ENCODE measurements at regions not wholly inside any gene's neighbourhood (a gene's known extent, or its start where the extent isn't known, plus 50 kb on each side); places are given as distances from the start of the nearest gene placed in this dataset.

DNA sequence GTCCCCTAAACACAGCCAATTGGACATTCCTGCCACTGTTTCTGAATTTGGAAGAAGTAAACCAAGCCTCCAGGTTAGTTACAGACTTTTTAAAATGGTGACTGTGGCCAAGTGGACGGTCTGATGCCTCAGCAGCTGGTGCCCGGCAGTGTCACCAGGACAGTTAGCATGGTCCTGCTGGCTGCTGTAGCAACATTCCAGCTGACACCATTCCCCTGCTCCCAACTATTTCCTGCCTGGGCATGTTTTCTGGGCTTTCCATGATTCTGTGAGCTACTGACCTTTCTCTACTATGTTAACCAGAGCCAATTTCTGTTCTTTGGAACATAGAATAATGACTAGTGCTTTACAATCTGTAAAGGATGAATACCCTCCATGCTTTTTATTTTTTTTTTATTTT lies 95.0 kb downstream of the TLR5 start:
- no peak for DNase-seq

DNA sequence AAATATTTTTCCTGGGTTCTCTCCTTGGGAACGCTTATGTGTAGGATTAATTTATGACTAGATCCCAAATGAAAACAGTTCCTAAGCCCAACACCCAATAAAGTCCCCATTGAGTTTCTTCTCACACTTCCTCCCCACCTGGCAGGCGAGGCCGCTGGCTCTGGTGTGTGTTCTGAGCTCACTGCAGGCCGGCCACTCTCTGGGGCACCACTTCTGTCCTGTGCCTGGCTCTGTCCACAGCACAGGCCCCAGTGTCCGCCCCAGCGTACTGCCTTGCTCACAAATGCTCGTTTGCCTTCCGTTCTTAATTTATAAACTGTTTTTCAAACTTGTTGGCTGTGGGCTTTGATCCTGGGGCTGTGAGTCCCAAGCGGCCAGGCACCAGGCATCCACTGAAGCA lies 90.6 kb downstream of the TLR5 start:
- DNase-seq, result no peak

DNA sequence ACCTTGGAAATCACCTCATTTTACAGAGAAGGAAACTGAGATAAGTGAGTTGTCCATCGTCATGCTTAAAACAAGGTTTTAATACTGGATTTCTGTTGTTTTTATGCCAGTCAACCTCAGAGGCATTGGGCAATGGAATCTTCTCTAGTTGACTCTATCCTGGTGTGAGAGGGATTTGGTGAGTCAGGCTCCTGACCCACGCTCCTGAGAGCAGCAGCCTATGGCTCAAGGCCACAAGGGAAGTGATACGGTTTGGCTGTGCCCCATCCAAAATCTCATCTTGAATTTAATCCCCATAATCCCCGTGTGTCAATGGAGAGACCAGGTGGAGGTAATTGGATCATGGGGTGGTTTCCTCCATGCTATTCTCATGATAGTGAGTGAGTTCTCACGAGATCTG lies 90.1 kb downstream of the TLR5 start:
- no peak for DNase-seq

DNA sequence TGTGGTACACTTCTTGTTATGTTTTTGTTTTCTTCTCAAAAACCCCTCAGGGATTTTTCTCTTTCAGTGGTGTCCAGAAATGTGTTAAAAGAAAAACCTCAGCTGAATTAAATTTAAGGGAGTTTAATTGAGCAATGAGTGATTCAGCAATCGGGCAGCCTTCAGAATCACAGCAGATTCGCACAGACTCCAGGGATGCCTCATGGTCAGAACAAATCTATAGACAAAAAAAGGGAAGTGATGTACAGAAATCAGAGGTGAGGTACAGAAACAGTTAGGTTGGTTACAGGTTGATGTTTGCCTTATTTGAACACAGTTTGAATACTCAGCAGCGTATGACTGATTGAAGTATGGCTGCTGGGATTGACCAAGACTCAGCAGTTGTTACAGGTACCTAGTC lies 86.2 kb downstream of the TLR5 start:
- DNase-seq, result no peak

DNA sequence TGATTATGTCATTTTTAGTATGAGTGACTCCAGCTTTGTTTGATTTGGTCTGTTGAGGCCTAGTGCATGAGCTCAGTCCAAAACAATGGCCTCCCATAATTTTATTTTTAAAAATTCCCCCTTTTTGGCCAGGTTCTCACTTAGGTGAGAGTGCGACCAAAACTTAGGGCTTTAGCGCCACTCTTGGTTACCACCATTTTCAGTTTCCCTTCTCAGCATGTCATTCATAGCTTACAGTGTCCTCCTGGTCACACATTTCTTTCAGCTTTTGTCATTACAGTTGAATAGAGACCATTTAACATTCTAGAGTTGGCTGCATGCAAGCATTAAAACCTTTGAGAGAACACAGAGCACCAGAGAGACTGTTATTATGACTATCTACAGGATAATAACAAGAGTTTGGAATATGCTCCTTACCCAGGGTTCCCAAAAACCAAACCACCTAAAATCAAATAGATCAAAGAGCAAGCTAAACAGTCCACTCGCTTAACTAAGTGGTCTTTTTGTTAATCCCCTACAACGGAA lies 85.4 kb downstream of the TLR5 start:
- no peak for DNase-seq

Data from renal pelvis (tissue), 1 donor.